GM10847 (cell line): ENCODE measurements at regions not wholly inside any gene's neighbourhood (a gene's known extent, or its start where the extent isn't known, plus 50 kb on each side); places are given as distances from the start of the nearest gene placed in this dataset.

Experiments
- POLR2A ChIP-seq: IDR thresholded peaks from 2 replicates; pipeline ENCODE4 v1.6.1; 2011; ENCODE audit not compliant: insufficient read length; ENCODE audit errors: extremely low read depth

- no peak for TF ChIP-seq POLR2A
Observed at GRCh38 chr10:78539247-78539766, 505.6 kb downstream of the RPS24 start.

DNA sequence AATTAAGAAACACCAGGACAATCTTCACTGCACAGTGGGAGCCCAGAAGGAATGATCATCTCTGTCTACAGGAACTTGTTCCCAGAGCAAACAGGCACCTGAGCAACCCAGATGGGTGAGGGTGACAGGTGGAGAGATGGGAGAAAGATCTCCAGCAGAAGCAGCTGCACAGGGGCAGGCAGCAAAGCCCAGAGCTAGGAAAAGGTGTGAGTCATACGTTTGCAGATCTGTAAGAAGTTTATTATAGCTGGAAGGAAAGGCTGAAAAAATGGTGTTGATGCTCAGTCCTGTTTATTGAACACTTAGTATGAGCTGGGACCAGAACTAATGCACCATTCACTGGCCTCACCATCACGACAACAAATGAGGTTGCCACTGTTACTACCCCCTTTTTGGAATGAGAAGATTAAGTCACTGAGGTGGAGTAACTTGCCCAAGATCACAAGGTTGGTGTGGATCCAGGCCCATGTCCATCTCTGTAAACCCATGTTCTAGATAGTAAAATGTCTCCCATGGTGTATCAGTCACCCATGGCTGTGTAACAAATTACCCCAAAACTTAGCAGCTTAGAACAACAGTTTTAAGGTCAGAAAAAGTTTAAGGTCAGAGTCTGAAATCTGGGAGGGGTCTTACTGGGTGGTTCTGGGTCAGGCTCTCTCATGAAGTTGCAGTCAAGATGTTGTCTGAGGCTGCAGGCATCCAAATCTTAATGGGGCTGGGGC is 506.9 kb downstream of the RPS24 start:
- no peak for TF ChIP-seq POLR2A

- no peak for TF ChIP-seq POLR2A
Observed at GRCh38 chr10:78541481-78542140, 507.9 kb downstream of the RPS24 start.

GRCh38 chr10:78542141-78542489 is 508.5 kb downstream of the RPS24 start:
- TF ChIP-seq POLR2A: no peak

- no peak for TF ChIP-seq POLR2A
Observed at GRCh38 chr10:78542521-78542920, 508.9 kb downstream of the RPS24 start.

DNA sequence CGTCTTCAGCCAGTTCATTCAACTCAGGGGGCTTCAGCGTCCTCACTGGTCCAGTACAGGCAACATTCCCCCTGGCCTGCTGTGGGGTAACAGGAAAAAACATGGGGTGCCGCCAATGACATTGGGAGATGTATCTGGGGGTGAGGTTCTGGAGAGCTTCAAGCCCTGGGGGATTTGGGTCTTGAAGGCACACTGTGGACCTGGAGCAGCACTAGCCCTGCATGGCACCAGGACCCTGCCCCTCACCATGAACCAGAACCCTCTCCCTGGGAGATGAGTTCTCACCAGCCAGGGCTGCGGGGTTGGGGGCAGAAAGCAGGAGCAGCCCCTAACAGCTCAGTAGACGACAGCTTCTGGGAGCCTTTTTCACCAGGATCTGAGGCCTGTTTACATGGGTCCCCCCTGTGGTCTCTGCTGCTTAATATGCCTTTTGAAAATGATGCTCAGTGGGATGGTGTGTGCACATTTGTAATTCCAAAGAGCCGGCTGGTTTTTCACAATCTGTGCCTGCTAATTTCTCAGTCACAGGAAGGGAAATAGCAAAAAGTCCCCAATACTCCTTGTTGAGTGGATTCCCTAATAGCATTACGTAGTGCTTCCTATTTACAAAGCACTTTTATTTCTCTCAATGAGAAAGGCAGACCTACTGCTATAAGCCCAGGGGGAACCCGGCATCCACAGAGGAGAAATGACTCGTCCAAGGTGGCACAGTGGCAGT is 509.5 kb downstream of the RPS24 start:
- no peak for TF ChIP-seq POLR2A

DNA sequence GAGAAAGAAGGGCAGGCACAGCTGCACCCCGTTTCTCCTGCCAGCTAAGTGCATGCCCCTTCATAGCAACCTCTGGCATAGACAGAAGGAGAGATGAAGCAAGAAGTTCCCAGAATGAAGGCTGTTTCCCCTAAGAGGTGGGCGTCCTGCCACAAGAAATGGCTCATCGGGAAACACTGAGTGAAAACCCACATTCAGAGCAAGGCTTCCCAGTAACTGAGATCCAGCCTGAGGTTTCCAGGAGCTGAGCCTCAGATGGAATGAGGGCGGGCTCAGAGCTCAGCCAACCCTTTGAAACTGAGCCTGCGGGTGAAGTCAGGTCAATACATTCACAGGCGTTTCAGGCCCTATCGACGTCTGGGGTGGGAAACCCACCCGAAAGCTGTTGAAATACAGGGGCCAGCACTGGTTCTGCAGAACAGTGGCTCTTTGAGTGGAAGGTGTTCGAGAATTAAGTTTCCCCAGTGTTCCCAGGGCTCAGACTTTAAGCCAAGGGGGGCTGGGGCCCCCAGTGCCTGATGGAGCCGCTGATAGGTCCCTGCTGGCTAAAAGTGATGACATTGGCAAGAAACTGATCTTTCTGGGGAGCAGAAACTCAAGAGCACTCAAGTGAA is 510.2 kb downstream of the RPS24 start:
- no peak for TF ChIP-seq POLR2A

- no peak for TF ChIP-seq POLR2A
Observed at GRCh38 chr10:78544423-78545090, 510.9 kb downstream of the RPS24 start.

GRCh38 chr10:78545756-78546155 is 512.1 kb downstream of the RPS24 start:
- no peak for TF ChIP-seq POLR2A

DNA sequence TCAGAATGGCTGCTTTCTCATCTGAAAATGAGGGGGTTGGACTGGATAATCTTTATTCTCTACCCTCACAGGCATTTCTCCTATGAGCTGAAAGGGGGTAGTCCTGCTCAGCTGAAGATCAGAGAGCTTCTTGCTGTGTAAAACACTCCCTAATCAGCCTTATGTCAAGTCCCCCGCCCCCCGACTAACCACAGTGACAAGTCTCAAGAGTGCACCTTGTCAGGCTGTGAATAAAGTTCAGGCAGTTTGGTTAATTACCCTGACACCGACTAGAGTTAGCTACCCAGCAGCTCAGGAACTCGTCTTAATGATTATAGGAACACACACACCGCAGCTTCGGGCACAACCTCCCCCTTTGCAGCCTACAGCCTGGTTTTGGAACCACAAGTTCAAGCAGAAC is 513.7 kb downstream of the RPS24 start:
- no peak for TF ChIP-seq POLR2A

GRCh38 chr10:78547905-78548304 is 514.2 kb downstream of the RPS24 start:
- TF ChIP-seq POLR2A: no peak

GRCh38 chr10:78548369-78548768 is 514.7 kb downstream of the RPS24 start:
- no peak for TF ChIP-seq POLR2A

DNA sequence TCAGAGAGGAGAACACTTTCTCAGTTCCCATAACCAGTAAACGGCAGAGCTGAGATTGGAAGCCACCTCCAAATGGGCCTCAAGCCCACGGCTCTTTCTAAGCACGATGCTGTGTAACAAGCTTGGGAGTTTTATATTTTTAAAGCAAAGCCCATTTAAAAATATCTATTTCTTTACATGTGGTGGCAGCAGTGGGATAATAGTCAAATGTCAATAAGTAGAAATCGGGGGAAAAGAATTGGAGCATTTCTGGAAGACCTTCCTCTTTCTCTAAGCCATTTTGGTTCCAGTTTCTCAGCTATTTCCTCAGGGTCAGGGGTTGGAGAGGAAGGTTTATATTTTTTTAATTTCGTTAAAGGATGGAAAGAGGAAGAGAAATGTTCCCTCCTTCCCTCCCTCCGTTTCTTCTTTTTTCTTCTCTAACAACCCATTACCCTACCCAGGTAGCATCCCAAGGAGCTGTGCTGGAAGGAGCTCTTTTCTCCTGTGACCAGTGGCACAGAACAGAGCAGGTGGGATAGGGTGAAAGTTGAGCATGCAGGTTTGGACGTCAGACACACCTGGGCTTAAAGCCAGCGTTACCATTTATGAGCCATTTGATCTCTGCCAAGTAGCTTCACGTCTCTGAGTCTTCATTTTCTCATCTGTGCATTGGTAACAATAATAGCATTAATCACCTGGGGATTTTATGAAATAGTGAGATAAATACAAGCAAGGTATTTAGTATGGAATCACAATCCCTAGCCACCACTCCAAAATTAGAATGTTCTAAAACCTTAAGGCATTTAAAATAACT is 515.7 kb downstream of the RPS24 start:
- no peak for TF ChIP-seq POLR2A

- no peak for TF ChIP-seq POLR2A
Observed at GRCh38 chr10:78550090-78550489, 516.4 kb downstream of the RPS24 start.

GRCh38 chr10:78550716-78551115 is 517.1 kb downstream of the RPS24 start:
- TF ChIP-seq POLR2A: no peak
